ENCODE measurements at regions not wholly inside any gene's neighbourhood (a gene's known extent, or its start where the extent isn't known, plus 50 kb on each side); places are given as distances from the start of the nearest gene placed in this dataset.

- peaks cover 0 to 14% of the 10 kb centered on the region in 2 donors for H3K4me1 ChIP-seq (replicated peaks in 1 of 2)
- H3K4me3 ChIP-seq = no peak overlapping the region
- no peak for ATAC-seq (replicated peaks in 6 of 8)
- H3K27ac ChIP-seq = no peak overlapping the region
- in situ Hi-C loops (cut with MboI; ENCODE audit: low pct_unique_long_range_greater_than_20kb in 2 of 9, low sequenced_read_pairs in 9 of 9, unreplicated experiment in 9 of 9) = no loop called here
- WGBS, 10 experiments = 0 to 97% (median 67%) methylated on average over 1 to 4 of the region's 4 CpGs
Measured at GRCh38 chr16:54805648-54806047, 125.0 kb upstream of the IRX5 start.

- Histone ChIP-seq H3K4me1 (replicated peaks in 1 of 2) (peaks cover 0 to 14% of the 10 kb centered on the region in 2 donors), H3K4me3 (no peak overlapping the region), H3K27ac (peak overlapping the region; percentile 33 to 71)
- in situ Hi-C loops (cut with MboI; ENCODE audit: low pct_unique_long_range_greater_than_20kb in 2 of 9, low sequenced_read_pairs in 9 of 9, unreplicated experiment in 9 of 9) = no loop called here
- WGBS, 10 experiments = 60 to 85% (median 77%) methylated on average over 1 to 9 of the region's 9 CpGs
- ATAC-seq (replicated peaks in 6 of 8) = peak in 1 of 8 experiments; percentile 57
Measured at GRCh38 chr16:54801057-54801844, 129.4 kb upstream of the IRX5 start.

- ATAC-seq (replicated peaks in 6 of 8) = no peak
Measured at GRCh38 chr16:54798267-54798666, 132.4 kb upstream of the IRX5 start.

DNA sequence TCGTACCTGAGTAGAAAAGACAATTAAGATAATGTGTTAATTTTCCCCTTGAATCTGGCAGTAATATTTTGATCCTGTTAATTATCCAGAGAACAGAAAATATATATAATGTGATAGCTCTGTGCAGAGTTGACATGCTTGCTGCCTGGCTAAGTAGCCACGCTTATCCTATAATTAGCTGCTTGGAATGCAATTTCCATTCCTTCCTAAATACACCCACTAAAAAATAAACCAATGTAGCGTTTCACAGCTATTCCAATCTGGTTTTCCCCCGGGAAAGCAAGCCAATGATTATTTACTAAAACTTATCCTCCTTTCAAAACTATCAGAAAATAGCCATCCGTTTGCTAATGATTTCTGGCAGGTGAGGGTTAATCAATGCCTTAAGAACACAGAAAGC lies 134.5 kb upstream of the IRX5 start:
- no peak overlapping the region for H3K4me3 ChIP-seq
- 7 to 95% (median 80%) methylated on average over 1 to 5 of the region's 5 CpGs for WGBS, 10 experiments
- in situ Hi-C loops (cut with MboI; ENCODE audit: low pct_unique_long_range_greater_than_20kb in 2 of 9, low sequenced_read_pairs in 9 of 9, unreplicated experiment in 9 of 9) = no loop called here
- no peak for ATAC-seq (replicated peaks in 6 of 8)
- H3K27ac ChIP-seq = no peak overlapping the region
- peaks cover 0 to 4% of the 10 kb centered on the region in 2 donors for H3K4me1 ChIP-seq (replicated peaks in 1 of 2)

More at GRCh38 chr16:54798267-54798666, 132.4 kb upstream of the IRX5 start:
- H3K27ac ChIP-seq = no peak overlapping the region
- H3K4me1 ChIP-seq (replicated peaks in 1 of 2) = peaks cover 0 to 14% of the 10 kb centered on the region in 2 donors
- H3K4me3 ChIP-seq = no peak overlapping the region
- in situ Hi-C loops (cut with MboI; ENCODE audit: low pct_unique_long_range_greater_than_20kb in 2 of 9, low sequenced_read_pairs in 9 of 9, unreplicated experiment in 9 of 9) = no loop called here
- 100% methylated on average over 1 of the region's 1 CpG; no CpG with 5 or more reads in 8 of the 10 experiments for WGBS, 10 experiments

GRCh38 chr16:54792811-54793210 lies 137.9 kb upstream of the IRX5 start:
- no peak for ATAC-seq (replicated peaks in 6 of 8)
- no peak overlapping the region for H3K27ac ChIP-seq
- H3K4me1 ChIP-seq (replicated peaks in 1 of 2) = peaks cover 0 to 4% of the 10 kb centered on the region in 2 donors
- in situ Hi-C loops (cut with MboI; ENCODE audit: low pct_unique_long_range_greater_than_20kb in 2 of 9, low sequenced_read_pairs in 9 of 9, unreplicated experiment in 9 of 9) = no loop called here
- no peak overlapping the region for H3K4me3 ChIP-seq
- WGBS, 10 experiments = 0 to 100% (median 96%) methylated on average over 1 to 2 of the region's 2 CpGs

GRCh38 chr16:54787045-54787444 lies 143.6 kb upstream of the IRX5 start:
- H3K27ac ChIP-seq = no peak overlapping the region
- in situ Hi-C loops (cut with MboI; ENCODE audit: low pct_unique_long_range_greater_than_20kb in 2 of 9, low sequenced_read_pairs in 9 of 9, unreplicated experiment in 9 of 9) = no loop called here
- no peak overlapping the region for H3K4me3 ChIP-seq
- WGBS, 10 experiments = 0 to 86% (median 49%) methylated on average over 1 of the region's 1 CpG
- no peak for ATAC-seq (replicated peaks in 6 of 8)
- H3K4me1 ChIP-seq (replicated peaks in 1 of 2) = peaks cover 0 to 4% of the 10 kb centered on the region in 2 donors

DNA sequence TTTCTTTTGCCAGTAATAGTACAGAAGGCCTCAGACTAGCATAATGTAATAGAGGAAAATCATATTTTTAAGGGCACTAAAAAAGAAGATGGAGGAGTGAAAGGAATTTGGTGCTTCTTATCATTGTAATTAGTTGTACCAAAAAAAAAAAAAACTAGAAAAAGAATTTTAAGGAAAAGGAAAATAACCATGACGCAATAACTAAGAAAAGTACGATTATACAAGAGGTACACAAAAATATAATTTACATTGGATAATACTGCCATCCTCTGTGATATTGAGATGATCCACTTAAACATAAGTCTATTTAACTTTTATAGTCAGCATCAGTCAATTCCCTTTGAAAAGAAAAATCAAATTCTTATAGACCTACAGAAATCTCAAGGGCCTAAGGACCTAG lies 146.7 kb upstream of the IRX5 start:
- Histone ChIP-seq H3K4me1 (replicated peaks in 1 of 2) (peaks cover 0 to 4% of the 10 kb centered on the region in 2 donors), H3K4me3 (no peak overlapping the region), H3K27ac (no peak overlapping the region)
- no peak for ATAC-seq (replicated peaks in 6 of 8)
- 64 to 100% (median 92%) methylated on average over 1 to 2 of the region's 2 CpGs for WGBS, 10 experiments
- in situ Hi-C loops (cut with MboI; ENCODE audit: low pct_unique_long_range_greater_than_20kb in 2 of 9, low sequenced_read_pairs in 9 of 9, unreplicated experiment in 9 of 9) = no loop called here

DNA sequence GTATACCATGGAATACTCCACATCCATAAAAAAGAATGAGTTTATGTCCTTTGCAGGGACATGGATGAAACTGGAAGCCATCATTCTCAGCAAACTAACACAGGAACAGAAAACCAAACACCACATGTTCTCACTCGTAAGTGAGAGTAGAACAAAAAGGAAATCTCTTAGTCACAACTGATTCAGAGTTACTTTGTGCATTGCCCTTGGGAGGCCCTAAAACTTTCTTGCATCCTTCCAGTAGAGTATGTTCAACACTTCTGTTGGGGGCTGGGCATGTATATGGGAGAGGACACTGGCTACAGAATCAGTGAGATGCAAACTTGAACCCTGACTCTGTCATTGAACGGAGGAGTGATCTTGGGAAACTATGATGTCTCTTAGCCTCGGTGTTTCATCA lies 147.4 kb upstream of the IRX5 start:
- Histone ChIP-seq H3K4me3 (no peak overlapping the region), H3K27ac (no peak overlapping the region), H3K4me1 (replicated peaks in 1 of 2) (peaks cover 0 to 4% of the 10 kb centered on the region in 2 donors)
- in situ Hi-C loops (cut with MboI; ENCODE audit: low pct_unique_long_range_greater_than_20kb in 2 of 9, low sequenced_read_pairs in 9 of 9, unreplicated experiment in 9 of 9) = no loop called here
- ATAC-seq (replicated peaks in 6 of 8) = no peak
- 0 to 100% (median 57%) methylated on average over 1 to 3 of the region's 3 CpGs; no CpG with 5 or more reads in 2 of the 10 experiments for WGBS, 10 experiments

- in situ Hi-C loops (cut with MboI; ENCODE audit: low pct_unique_long_range_greater_than_20kb in 2 of 9, low sequenced_read_pairs in 9 of 9, unreplicated experiment in 9 of 9) = no loop called here
- WGBS, 10 experiments = 0 to 100% (median 58%) methylated on average over 1 of the region's 1 CpG; no CpG with 5 or more reads in 3 of the 10 experiments
- Histone ChIP-seq H3K27ac (no peak overlapping the region), H3K4me1 (replicated peaks in 1 of 2) (peaks cover 0 to 4% of the 10 kb centered on the region in 2 donors), H3K4me3 (no peak overlapping the region)
- no peak for ATAC-seq (replicated peaks in 6 of 8)
Measured at GRCh38 chr16:54780266-54780665, 150.4 kb upstream of the IRX5 start.

DNA sequence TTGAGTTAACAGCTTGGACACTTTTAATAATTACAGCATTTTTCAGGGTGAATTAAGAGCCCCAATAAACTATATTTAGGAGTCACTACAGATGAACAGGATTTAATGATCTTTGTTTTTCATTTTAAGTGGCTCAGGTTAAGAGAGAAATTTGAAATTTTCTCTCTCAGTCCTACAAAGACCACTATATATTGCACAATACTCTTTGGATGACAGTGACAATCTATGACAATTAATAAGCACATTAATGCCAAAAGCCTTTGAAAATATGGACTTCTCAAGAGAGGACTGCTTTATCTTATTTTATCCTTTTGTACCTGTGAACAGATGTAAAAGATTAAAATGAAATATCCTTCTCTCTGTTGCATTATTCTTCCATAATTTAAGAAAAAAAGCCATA lies 151.1 kb upstream of the IRX5 start:
- H3K4me3 ChIP-seq = no peak overlapping the region
- in situ Hi-C loops (cut with MboI; ENCODE audit: low pct_unique_long_range_greater_than_20kb in 2 of 9, low sequenced_read_pairs in 9 of 9, unreplicated experiment in 9 of 9) = no loop called here
- ATAC-seq (replicated peaks in 6 of 8) = no peak
- peaks cover 0 to 4% of the 10 kb centered on the region in 2 donors for H3K4me1 ChIP-seq (replicated peaks in 1 of 2)
- no peak overlapping the region for H3K27ac ChIP-seq

GRCh38 chr16:54774768-54775167 lies 155.9 kb upstream of the IRX5 start:
- ATAC-seq (replicated peaks in 6 of 8) = no peak

DNA sequence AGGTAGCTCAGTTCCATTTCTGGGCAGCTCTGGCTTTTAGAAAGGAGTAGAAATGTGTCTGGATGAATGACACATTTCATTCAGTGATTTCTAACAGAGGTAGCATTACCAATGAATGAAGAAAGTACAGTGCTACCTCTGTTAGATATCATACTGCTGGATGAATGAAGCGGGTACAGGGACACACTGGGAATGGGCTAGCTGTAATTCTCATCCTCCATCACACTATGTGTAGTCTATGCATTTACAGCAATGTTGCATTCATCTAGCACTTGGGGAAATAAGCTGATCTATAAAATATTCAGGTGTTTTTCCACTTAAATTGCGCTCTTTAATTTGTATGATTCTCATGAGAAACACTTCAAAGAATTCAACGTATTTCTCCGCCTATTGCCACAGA lies 158.3 kb upstream of the IRX5 start:
- WGBS, 10 experiments = 30 to 100% (median 90%) methylated on average over 1 to 4 of the region's 4 CpGs
- ATAC-seq (replicated peaks in 6 of 8) = no peak
- H3K4me1 ChIP-seq (replicated peaks in 1 of 2) = no peaks in the 10 kb centered on the region

More at GRCh38 chr16:54774768-54775167, 155.9 kb upstream of the IRX5 start:
- in situ Hi-C loops (cut with MboI; ENCODE audit: low pct_unique_long_range_greater_than_20kb in 2 of 9, low sequenced_read_pairs in 9 of 9, unreplicated experiment in 9 of 9) = no loop called here
- Histone ChIP-seq H3K4me1 (replicated peaks in 1 of 2) (peaks cover 0 to 2% of the 10 kb centered on the region in 2 donors), H3K27ac (no peak overlapping the region), H3K4me3 (no peak overlapping the region)
- 10 to 90% (median 84%) methylated on average over 1 to 3 of the region's 3 CpGs; no CpG with 5 or more reads in 1 of the 10 experiments for WGBS, 10 experiments

DNA sequence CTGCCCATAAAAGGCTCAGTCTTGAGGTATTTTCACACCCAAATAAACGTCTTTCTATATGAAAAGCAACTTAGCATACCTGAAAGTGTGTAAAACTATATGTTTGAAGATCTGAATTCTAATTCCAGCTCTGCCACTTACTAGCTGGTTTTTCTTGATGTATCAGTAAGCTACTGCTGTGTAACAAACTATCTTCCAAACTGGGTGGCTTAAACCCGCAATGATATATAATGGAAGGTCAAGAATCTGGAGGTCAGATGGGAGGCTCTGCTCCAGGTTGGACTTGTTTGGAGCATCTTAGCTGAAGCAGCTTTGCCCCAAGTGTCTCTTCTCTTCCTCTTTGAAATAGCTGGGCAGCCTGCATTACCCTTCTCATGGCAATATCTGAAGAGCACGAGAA lies 164.3 kb upstream of the IRX5 start:
- 0 to 100% (median 60%) methylated on average over 1 to 3 of the region's 3 CpGs; no CpG with 5 or more reads in 1 of the 10 experiments for WGBS, 10 experiments
- Histone ChIP-seq H3K4me3 (no peak overlapping the region), H3K4me1 (replicated peaks in 1 of 2) (peaks cover 0 to 12% of the 10 kb centered on the region in 2 donors), H3K27ac (no peak overlapping the region)
- no peak for ATAC-seq (replicated peaks in 6 of 8)
- in situ Hi-C loops (cut with MboI; ENCODE audit: low pct_unique_long_range_greater_than_20kb in 2 of 9, low sequenced_read_pairs in 9 of 9, unreplicated experiment in 9 of 9) = no loop called here

More for the DNA sequence above, 158.3 kb upstream of the IRX5 start:
- Histone ChIP-seq H3K27ac (no peak overlapping the region), H3K4me3 (no peak overlapping the region)
- in situ Hi-C loops (cut with MboI; ENCODE audit: low pct_unique_long_range_greater_than_20kb in 2 of 9, low sequenced_read_pairs in 9 of 9, unreplicated experiment in 9 of 9) = no loop called here

GRCh38 chr16:54750249-54750648 lies 180.4 kb upstream of the IRX5 start:
- H3K27ac ChIP-seq = no peak overlapping the region
- ATAC-seq (replicated peaks in 6 of 8) = no peak
- in situ Hi-C loops (cut with MboI; ENCODE audit: low pct_unique_long_range_greater_than_20kb in 2 of 9, low sequenced_read_pairs in 9 of 9, unreplicated experiment in 9 of 9) = no loop called here
- no peaks in the 10 kb centered on the region for H3K4me1 ChIP-seq (replicated peaks in 1 of 2)
- H3K4me3 ChIP-seq = no peak overlapping the region
- WGBS, 10 experiments = 0 to 100% (median 86%) methylated on average over 1 to 6 of the region's 7 CpGs; no CpG with 5 or more reads in 1 of the 10 experiments
